Mesothelial cell of epicardium (in vitro differentiated cells): ENCODE measurements at regions not wholly inside any gene's neighbourhood (a gene's known extent, or its start where the extent isn't known, plus 50 kb on each side); places are given as distances from the start of the nearest gene placed in this dataset.
A peak's percentile ranks its signal among the peaks of the same experiment; 100 is the strongest.

ENCODE experiments used
- DNase-seq, 2 experiments: peaks; one replicate each; pipeline ENCODE4 v3.0.0; 2021; ENCODE audit warnings: low spot score in 2 of 2; ENCODE audit not compliant: unreplicated experiment in 2 of 2
- H3K27ac Mint-ChIP-seq: 2 replicates; pipeline ENCODE4 v1.8.0; 2021; ENCODE audit warnings: mixed read lengths
- H3K27me3 Mint-ChIP-seq: 2 replicates; pipeline ENCODE4 v1.8.0; 2021; ENCODE audit warnings: low read depth, mixed read lengths
- H3K36me3 Mint-ChIP-seq: 2 replicates; pipeline ENCODE4 v1.8.0; 2021; ENCODE audit warnings: mixed read lengths
- H3K4me1 Mint-ChIP-seq: 2 replicates; pipeline ENCODE4 v1.8.0; 2021; ENCODE audit warnings: mixed read lengths
- H3K4me3 Mint-ChIP-seq: 2 replicates; pipeline ENCODE4 v1.8.0; 2021; ENCODE audit warnings: mild to moderate bottlenecking, moderate library complexity, mixed read lengths
- H3K9me3 Mint-ChIP-seq: 2 replicates; pipeline ENCODE4 v1.8.0; 2021; ENCODE audit warnings: mixed read lengths
- TF ChIP-seq, protein P1 (sequence below): fragments of 200-600 bp; sonication (generic); IDR thresholded peaks from one replicate; pipeline ENCODE4 v1.5.0; 2021; ENCODE audit warnings: antibody characterized with exemption; ENCODE audit not compliant: unreplicated experiment

DNA sequence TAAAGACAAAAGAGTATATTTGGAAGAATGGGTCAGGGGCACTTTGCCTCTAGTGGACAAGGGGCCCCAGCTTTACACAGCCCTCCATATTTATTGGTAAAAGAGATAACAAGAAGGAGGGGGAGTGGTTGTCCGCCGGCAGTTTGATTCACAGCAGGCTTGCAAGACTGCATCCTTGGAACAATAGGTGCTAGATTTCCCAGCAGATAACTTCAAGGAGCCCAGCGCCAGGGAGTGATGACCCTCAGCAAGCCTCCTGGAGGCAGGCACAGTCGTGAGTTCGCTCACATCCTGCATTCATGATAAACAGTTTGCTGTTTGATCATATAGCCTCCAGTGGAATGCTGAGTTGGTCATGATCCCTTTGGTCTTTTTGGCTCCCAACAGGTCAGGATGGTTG is 67.8 kb upstream of the INCENP start:
- H3K9me3 Mint-ChIP-seq = no peaks in the 10 kb centered on the region
- H3K36me3 Mint-ChIP-seq = no peaks in the 10 kb centered on the region
- DNase-seq = no peak
- H3K4me3 Mint-ChIP-seq = no peak overlapping the region
- peaks cover 3% of the 10 kb centered on the region for H3K4me1 Mint-ChIP-seq
- H3K27ac Mint-ChIP-seq = no peak overlapping the region
- TF ChIP-seq, protein P1, sequence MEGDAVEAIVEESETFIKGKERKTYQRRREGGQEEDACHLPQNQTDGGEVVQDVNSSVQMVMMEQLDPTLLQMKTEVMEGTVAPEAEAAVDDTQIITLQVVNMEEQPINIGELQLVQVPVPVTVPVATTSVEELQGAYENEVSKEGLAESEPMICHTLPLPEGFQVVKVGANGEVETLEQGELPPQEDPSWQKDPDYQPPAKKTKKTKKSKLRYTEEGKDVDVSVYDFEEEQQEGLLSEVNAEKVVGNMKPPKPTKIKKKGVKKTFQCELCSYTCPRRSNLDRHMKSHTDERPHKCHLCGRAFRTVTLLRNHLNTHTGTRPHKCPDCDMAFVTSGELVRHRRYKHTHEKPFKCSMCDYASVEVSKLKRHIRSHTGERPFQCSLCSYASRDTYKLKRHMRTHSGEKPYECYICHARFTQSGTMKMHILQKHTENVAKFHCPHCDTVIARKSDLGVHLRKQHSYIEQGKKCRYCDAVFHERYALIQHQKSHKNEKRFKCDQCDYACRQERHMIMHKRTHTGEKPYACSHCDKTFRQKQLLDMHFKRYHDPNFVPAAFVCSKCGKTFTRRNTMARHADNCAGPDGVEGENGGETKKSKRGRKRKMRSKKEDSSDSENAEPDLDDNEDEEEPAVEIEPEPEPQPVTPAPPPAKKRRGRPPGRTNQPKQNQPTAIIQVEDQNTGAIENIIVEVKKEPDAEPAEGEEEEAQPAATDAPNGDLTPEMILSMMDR = no peak
- no peaks in the 10 kb centered on the region for H3K27me3 Mint-ChIP-seq

DNA sequence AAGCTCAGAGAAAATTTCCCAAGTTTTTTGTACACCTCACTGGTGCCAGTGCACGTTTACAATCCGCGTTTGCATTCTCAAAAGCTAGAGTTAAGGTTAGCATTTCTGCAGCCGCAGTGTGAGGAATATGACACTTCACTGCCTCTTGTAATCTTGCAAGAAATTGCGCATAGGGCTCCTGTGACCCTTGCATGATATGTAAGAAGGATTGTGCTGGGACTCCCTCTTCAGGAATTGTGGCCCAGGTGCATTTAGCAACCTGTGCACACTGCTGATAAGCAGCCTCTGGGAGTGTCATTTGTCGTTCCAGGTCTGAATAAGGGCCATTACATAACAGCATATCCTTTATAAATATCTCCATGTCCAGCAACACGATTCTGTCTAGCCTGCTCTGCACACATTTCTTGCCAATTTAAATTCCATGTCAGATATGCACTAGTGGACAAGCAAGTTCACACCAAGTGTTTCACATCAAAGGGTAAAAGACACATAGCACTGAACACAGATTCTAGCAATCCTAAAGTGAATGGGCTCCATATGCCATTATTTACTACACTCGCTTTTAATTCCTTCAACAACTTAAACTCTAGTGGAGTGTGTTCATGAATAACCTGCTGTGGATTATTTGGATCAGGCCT is 69.2 kb upstream of the INCENP start:
- TF ChIP-seq, protein P1 = no peak
- DNase-seq = no peak
- H3K4me3 Mint-ChIP-seq = no peak overlapping the region
- no peaks in the 10 kb centered on the region for H3K36me3 Mint-ChIP-seq
- no peaks in the 10 kb centered on the region for H3K27me3 Mint-ChIP-seq
- H3K4me1 Mint-ChIP-seq = peaks cover 6% of the 10 kb centered on the region
- H3K9me3 Mint-ChIP-seq = no peaks in the 10 kb centered on the region
- H3K27ac Mint-ChIP-seq = no peak overlapping the region

DNA sequence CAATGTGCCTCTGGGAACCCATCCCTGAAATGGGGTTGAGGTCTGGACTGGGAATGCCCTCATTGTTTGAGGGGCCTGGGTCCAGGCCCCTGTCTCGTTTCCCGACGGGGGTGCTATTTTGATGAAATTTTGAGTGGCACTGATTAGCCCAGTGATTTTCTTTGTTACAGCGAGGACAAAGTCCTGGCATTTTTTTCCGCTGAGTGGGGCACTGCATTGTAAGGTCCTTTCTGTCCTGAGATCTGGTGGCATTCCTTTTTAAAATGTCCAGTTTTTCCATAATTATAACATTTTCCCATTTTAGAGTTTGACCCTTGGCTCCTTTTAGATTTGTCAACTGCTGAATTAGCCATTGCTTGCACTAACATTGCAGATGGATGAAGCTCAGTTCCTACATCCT is 69.7 kb upstream of the INCENP start:
- Mint-ChIP-seq H3K36me3 (no peaks in the 10 kb centered on the region), H3K4me3 (no peak overlapping the region), H3K27ac (no peak overlapping the region), H3K27me3 (no peaks in the 10 kb centered on the region), H3K9me3 (no peaks in the 10 kb centered on the region), H3K4me1 (peaks cover 6% of the 10 kb centered on the region)
- no peak for DNase-seq
- TF ChIP-seq, protein P1 = no peak

DNA sequence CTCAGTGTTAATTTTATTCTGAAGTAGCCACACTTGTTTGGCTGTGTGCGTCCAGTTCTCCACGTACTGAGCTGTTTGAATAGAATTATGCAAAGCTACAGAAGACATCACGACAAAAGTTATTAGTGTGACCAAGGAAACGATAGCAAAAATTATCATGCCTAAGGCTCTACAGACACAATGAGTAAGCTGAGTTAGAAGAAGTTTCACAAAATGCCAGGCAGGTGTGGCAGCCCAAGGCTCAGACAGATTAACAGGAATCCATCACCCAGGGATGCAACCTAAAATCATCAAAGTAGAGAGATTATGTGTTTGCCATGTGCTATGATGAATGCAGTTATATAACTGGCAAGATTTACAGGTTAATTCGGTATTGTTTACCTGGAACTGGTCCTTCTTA is 73.1 kb upstream of the INCENP start:
- DNase-seq = no peak
- no peaks in the 10 kb centered on the region for H3K9me3 Mint-ChIP-seq
- no peak overlapping the region for H3K27ac Mint-ChIP-seq
- no peak overlapping the region for H3K4me3 Mint-ChIP-seq
- no peaks in the 10 kb centered on the region for H3K27me3 Mint-ChIP-seq
- TF ChIP-seq, protein P1 = no peak
- no peaks in the 10 kb centered on the region for H3K36me3 Mint-ChIP-seq
- H3K4me1 Mint-ChIP-seq = peaks cover 22% of the 10 kb centered on the region

DNA sequence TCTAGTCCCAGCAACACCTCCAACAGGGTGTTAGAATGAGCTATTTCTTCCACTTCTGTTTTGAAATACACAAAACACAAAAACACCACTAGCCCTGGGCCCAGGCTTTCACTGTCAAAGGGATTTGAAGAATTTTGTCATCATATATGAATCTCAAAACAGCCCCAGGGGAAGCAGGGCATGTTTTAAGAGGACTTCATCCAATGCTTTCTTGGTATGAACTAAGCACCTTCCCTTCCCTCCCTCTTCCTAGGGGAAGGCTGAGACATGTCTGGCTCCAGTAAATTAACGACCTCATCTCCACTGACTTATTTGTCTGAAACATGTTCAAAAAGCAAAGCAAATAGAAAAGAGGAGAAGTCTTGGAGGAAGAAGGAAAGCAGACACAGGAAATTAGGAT is 75.7 kb upstream of the INCENP start:
- Mint-ChIP-seq H3K27ac (peak overlapping the region; percentile 61), H3K9me3 (no peaks in the 10 kb centered on the region), H3K36me3 (no peaks in the 10 kb centered on the region), H3K4me3 (no peak overlapping the region), H3K4me1 (peaks cover 32% of the 10 kb centered on the region), H3K27me3 (no peaks in the 10 kb centered on the region)
- TF ChIP-seq, protein P1 = no peak
- no peak for DNase-seq
